ENCODE measurements at regions not wholly inside any gene's neighbourhood (a gene's known extent, or its start where the extent isn't known, plus 50 kb on each side); places are given as distances from the start of the nearest gene placed in this dataset.

DNA sequence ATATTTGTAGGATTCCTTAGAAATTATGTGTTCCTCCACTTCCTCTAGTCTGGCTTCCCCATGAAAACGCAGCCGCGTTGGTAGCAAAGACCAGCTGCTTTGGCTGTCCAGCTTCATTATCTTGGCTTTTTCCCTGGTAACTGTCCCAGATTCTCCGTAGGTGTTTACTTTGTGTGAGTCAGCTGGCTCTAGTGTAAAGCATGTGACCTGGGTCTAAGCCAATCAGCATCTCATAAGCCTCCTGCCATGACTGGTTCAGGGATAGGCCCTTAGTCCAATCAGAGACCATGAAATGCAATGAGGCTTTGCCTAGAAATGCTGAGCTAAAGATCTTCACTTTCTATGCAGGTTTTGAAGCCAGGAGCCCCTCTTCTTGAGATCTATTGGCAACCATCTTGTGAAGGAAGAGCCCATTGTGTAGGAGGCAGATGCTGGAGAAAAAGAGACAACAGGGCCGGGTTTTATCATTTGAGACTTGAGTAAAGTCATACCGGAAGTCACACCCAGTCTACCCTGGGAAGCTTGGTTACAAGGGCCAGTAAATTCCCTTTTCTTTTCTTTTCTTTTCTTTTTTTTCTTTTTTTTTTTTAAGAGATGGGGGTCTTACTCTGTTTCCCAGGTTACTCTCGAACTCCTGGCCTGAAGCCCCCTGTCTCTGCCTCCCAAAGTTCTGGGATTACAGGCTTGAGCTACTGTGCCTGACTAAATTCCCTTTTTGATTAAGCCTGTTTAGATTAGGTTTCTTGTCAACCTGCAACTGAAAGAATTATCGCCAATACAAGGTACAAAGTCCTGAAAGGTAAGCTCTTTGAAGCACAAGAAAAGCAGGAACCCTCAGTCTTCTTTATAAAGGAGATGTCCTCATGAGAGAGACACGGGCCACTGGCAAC is 256.5 kb upstream of the RREB1 start:
- DNase-seq (ENCODE audit: low spot score): peak; percentile 75
- H3K79me2 ChIP-seq: no peaks in the 10 kb centered on the region
- no peak for TF ChIP-seq EZH2 (IDR thresholded peaks at IDR 0.05; ENCODE audit: borderline replicate concordance)
- no peak for TF ChIP-seq CTCF (IDR thresholded peaks at IDR 0.05; ENCODE audit: poor library complexity)
- H2AFZ ChIP-seq: no peak overlapping the region
- no peak overlapping the region for H3K4me3 ChIP-seq
- WGBS (ENCODE audit: low lambda C conversion rate, missing lambda C conversion rate): 69% methylated on average over 9 of the region's 9 CpGs
- no peaks in the 10 kb centered on the region for H3K36me3 ChIP-seq (replicated peaks; ENCODE audit: insufficient read depth, low read depth)
- H3K4me1 ChIP-seq (ENCODE audit: insufficient read depth): no peaks in the 10 kb centered on the region
- no peak overlapping the region for H3K4me2 ChIP-seq
- no peaks in the 10 kb centered on the region for H4K20me1 ChIP-seq (ENCODE audit: insufficient read depth, poor library complexity, severe bottlenecking)
- H3K27me3 ChIP-seq: no peaks in the 10 kb centered on the region
- no peaks in the 10 kb centered on the region for H3K9me2 ChIP-seq (replicated peaks; ENCODE audit: insufficient read depth)
- peak overlapping the region; percentile 70 for H3K27ac ChIP-seq
- H3K9me3 ChIP-seq (ENCODE audit: low read depth): no peaks in the 10 kb centered on the region

DNA sequence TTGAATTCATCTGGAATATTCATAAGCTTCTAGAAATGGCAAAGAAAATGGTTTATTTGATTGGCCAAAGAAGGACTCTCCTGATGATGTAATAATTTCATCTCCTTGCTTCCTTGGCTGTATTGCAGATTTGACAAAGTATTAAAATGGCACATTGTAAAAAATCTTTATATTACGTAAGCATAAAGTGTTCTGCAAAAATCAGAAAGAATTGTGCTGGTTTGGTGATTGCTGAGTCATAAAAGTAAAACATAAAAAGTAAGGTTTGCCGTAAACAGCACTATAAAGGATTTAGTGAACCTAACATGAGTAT is 255.9 kb upstream of the RREB1 start:
- no peaks in the 10 kb centered on the region for H3K9me3 ChIP-seq (ENCODE audit: low read depth)
- whole genome bisulfite sequencing (ENCODE audit: low lambda C conversion rate, missing lambda C conversion rate): 87% methylated on average over 2 of the region's 2 CpGs
- H3K27me3 ChIP-seq: no peaks in the 10 kb centered on the region
- no peak for DNase-seq (ENCODE audit: low spot score)
- peak overlapping the region; percentile 70 for H3K27ac ChIP-seq
- no peak overlapping the region for H3K4me3 ChIP-seq
- H3K9me2 ChIP-seq (replicated peaks; ENCODE audit: insufficient read depth): no peaks in the 10 kb centered on the region
- no peaks in the 10 kb centered on the region for H3K4me1 ChIP-seq (ENCODE audit: insufficient read depth)
- no peaks in the 10 kb centered on the region for H4K20me1 ChIP-seq (ENCODE audit: insufficient read depth, poor library complexity, severe bottlenecking)
- TF ChIP-seq EZH2 (IDR thresholded peaks at IDR 0.05; ENCODE audit: borderline replicate concordance): no peak
- TF ChIP-seq EZH2phosphoT487 (IDR thresholded peaks at IDR 0.05; ENCODE audit: low read depth, severe bottlenecking, unreplicated experiment): no peak
- no peak for TF ChIP-seq CTCF (IDR thresholded peaks at IDR 0.05; ENCODE audit: poor library complexity)
- H3K36me3 ChIP-seq (replicated peaks; ENCODE audit: insufficient read depth, low read depth): no peaks in the 10 kb centered on the region
- H3K4me2 ChIP-seq: no peak overlapping the region
- no peak overlapping the region for H2AFZ ChIP-seq
- no peaks in the 10 kb centered on the region for H3K79me2 ChIP-seq

DNA sequence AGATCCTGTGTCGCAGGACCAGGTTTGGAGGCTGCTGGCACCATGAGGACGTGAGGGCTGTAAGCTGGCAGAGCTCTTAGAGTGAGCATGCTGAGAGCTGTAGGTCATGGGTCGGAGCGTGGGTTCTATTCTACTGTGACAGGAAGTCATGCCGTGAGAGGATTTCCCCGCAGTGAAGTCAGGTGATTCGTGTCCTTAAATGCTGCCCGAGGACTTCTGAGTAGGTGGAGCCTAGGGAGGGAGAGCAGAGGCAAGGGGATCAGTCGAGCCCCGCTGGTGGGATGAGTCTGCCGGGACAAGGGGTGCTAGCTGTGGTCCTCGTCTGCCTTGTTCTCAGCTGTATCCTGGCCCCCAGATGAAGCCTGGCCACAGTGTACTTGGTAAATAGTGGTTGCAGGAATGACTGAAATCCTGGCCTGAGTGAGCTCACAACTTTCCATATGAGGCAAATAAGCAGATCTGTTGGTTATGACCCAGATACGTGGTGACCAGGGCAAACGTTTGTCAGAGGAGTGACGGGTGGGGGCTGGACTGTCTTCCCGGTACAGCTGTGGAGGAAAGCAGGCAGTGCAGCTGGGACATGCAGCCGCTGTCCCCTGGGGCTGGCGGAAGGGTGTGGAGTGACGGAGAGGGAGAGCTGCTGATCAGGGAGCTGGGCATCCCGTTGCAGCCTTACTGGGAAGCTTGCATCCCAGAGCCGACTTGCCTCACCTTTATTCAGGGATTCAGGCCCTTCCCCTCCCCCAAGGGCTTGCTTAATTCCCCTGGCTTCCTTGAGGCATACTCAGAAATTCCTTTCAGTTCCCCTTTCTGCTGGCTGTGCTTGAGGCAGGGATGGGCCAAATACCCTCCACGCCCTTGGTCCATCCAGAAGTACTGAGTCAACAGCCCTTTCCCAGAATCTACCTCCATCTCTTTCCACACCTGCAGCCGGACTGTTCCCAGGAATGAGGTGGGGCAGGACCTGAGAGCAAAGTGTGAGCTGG is 250.9 kb upstream of the RREB1 start:
- TF ChIP-seq EZH2phosphoT487 (IDR thresholded peaks at IDR 0.05; ENCODE audit: low read depth, severe bottlenecking, unreplicated experiment): no peak
- no peak for TF ChIP-seq EZH2 (IDR thresholded peaks at IDR 0.05; ENCODE audit: borderline replicate concordance)
- TF ChIP-seq CTCF (IDR thresholded peaks at IDR 0.05; ENCODE audit: poor library complexity): no peak
- Histone ChIP-seq H3K4me2 (peak overlapping the region; percentile 55), H3K4me3 (no peak overlapping the region)

More for the DNA sequence above, 250.9 kb upstream of the RREB1 start:
- Histone ChIP-seq H3K79me2 (no peaks in the 10 kb centered on the region), H3K27ac (peak overlapping the region; percentile 75), H3K27me3 (no peaks in the 10 kb centered on the region), H2AFZ (peak overlapping the region; percentile 9), H3K36me3 (replicated peaks; ENCODE audit: insufficient read depth, low read depth) (no peaks in the 10 kb centered on the region), H3K9me2 (replicated peaks; ENCODE audit: insufficient read depth) (no peaks in the 10 kb centered on the region), H3K9me3 (ENCODE audit: low read depth) (no peaks in the 10 kb centered on the region), H3K4me1 (ENCODE audit: insufficient read depth) (peaks cover 4% of the 10 kb centered on the region), H4K20me1 (ENCODE audit: insufficient read depth, poor library complexity, severe bottlenecking) (no peaks in the 10 kb centered on the region)
- 42% methylated on average over 23 of the region's 23 CpGs for WGBS (ENCODE audit: low lambda C conversion rate, missing lambda C conversion rate)
- peak; percentile 76 for DNase-seq (ENCODE audit: low spot score)
